ENCODE measurements at regions not wholly inside any gene's neighbourhood (a gene's known extent, or its start where the extent isn't known, plus 50 kb on each side); places are given as distances from the start of the nearest gene placed in this dataset.

- peak; percentile 10 for DNase-seq (ENCODE audit: low spot score)
Observed at GRCh38 chr18:11553098-11553940, 56.1 kb upstream of the SLC35G4 start.

DNA sequence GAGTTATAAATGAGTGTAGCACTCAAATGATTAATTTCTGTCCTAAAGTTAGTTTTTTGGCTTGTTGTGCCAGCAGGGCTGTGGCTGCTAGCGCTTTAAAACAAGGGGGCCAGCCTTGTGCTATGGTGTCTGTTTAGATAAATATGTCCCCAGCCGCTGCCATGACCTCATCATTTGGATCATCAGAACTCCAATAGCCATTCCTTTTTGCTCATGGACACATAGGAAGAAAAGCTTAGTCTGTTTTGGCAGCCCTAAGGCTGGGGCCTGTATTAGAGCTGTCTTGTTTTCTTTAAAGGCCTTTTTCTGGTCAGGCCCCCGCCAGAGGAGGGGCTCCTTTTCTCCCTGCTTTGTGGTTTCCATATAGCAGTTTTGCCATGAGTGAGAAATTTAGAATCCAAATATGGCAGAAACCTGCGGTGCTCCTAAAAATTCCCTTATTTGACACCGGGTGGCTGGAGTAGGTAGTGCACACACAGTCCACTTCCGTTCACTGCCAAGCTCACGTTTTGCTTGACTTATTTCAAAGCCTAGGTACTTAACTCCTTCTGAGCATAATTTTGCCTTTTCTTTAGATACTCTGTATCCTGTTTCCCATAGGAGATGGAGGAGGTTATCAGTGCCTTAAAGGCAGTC, 60.4 kb upstream of the SLC35G4 start:
- DNase-seq (ENCODE audit: low spot score), result no peak

DNA sequence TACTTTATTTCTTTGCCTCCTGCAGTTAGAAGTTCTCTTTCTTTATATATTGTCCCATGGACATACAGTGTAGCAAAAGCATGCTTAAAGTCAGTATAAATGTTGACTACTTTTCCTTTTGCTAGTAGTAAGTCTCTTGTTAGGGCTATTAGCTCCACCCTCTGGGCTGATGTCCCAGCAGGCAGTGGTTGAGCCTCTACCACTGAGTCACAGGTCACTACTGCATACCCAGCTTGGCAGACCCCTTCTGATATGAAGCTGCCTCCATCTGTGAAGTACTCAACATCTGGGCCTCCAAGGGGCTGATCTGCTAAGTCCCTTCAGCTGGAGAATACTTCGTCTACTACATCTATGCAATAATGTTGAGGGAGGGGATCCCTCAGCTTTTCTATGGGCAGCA, 61.0 kb upstream of the SLC35G4 start:
- DNase-seq (ENCODE audit: low spot score), result no peak

- no peak for DNase-seq (ENCODE audit: low spot score)
Observed at GRCh38 chr18:11544060-11544633, 65.2 kb upstream of the SLC35G4 start.

- DNase-seq (ENCODE audit: low spot score), result no peak
Observed at GRCh38 chr18:11541179-11541578, 68.2 kb upstream of the SLC35G4 start.

DNA sequence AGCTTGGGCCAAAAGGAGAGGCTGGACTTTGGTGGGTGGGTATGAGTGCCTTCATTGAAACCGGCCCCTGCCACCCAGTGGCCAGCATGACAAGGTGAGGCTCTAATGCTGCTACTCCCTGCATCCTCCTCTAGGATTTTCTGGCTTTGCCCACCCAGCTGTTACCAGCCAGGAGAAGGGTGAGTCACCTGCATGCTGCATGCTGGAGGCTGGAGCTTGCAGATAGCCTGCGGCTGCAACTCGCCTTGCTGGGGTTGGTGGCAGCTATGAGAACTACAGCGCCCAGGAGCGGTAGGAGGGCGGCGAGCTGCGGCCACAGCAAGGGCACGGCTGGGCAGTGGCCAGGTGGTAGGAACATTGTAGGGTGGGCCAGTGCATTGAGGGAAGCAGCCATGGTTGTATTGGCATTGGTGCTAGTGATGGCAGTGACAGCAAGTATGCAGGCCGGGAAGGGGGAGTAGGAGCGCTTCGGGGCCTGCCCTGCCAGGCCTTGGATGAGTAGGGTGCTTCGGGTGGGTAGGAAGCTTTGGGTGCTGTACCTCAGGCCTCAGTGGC, 75.4 kb upstream of the SLC35G4 start:
- DNase-seq (ENCODE audit: low spot score), result no peak

DNA sequence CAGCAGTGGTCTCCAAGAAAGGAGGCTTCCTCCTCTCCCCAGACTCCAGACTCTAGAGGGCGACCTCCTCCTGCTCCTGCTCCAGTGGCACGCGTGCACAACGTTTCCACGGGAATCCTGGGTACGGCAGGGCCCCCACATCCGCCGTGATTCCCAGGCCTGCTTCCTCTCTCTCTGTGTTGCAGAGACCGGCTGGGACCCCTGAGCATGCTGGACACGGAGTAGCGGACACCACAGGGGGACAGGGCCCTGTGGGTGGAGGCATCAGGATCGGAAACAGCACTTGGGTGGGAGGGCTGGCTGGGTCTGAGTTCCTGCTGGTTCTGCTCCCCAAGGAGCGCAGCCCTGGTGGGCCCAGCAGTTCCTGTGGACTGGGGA, 75.9 kb upstream of the SLC35G4 start:
- DNase-seq (ENCODE audit: low spot score), result no peak

DNA sequence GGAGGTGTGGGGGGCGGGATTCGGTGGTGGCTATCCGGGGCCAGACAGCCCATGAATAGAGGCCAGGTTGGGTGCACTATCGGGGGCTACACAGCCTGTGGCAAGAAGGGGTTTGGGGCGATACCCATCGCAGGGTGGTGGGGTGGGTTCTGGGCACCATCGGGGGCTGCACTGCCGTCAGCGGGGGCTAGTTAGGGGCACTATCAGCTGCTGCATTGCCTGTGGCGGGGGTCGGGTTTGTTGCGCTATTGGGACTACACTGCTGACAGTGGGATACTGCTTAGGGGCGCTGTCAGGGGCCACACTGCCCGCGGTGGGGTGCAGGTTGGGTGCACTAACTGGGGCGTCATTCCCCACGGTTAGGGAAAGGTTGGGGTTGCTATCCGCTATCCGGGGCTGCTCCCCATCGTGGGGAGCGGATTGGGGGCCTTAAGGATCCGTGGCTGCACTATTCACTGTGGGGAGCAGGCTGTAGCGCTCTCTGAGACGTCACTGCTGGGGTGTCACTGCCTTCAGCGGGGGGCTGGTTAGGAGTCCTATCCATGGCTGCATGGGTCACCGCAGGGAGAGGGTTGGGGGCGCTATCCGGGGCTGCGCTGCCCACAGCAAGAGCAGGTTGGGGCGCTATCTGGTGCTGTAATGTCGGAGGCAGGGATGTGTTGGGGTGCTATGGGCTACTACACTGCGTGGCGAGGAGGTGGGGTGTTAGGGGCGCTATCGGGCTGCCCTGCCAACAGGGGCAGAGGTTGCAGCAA, 76.5 kb upstream of the SLC35G4 start:
- no peak for DNase-seq (ENCODE audit: low spot score)

DNA sequence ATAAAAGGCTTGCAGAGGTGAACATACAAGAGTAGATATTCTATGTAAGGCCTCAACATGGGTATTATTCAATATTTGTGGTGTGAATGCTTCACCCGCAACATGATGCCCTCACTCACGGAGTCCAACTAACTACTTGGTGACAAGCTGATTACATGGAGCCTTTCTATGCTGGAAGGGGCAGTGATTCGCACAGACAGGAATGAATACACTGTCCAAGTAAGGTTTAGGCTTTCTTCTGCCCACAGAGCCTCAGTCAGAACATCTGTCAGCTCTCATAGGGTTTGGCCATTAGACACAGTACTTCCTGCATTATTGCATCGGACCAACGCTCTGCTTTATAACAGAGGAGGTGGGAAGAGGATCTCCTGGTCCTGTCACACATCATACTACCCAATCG, 80.3 kb upstream of the SLC35G4 start:
- DNase-seq (ENCODE audit: low spot score), result no peak

DNA sequence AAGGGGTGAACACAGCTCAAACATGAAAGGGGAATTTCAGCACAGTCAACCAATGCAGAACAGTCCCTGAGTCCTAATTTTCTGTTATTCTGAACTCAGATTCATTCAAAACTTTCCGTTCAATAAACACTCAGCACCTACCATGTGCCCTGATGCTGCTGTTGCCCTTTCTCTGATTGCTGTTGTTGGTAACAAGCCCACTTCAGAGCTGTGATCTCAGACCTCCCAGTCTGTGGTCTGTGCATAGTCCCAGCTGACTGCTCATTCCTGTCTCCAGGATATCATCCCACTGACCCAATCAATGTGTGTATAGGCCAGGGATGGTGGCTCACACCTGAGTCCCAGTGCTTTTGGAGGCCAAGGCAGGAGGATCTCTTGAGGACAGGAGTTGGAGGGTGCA, 82.7 kb upstream of the SLC35G4 start:
- DNase-seq (ENCODE audit: low spot score), result no peak

DNA sequence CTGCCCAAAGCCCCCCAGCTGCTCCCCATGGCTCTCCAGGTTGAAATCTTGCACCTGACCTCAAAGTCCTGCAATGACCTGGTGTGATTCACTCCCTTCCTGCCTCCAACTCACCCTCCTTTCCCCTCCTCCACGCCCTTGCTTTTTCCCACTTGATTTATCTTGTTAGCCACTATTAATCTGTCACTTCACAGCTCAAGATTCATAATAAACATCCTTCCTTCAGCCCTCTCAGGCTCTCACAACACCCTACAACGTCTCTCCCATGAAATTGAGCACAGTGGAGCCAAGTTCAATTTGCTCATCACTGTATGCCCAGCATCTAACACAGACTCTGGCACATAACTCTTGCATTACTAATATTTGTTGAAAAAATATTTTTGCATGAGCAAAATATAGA, 85.6 kb upstream of the SLC35G4 start:
- DNase-seq (ENCODE audit: low spot score), result no peak

GRCh38 chr18:11522992-11523391, 86.4 kb upstream of the SLC35G4 start:
- DNase-seq (ENCODE audit: low spot score), result no peak

- no peak for DNase-seq (ENCODE audit: low spot score)
Observed at GRCh38 chr18:11521853-11522252, 87.5 kb upstream of the SLC35G4 start.

- DNase-seq (ENCODE audit: low spot score), result no peak
Observed at GRCh38 chr18:11520536-11520935, 88.9 kb upstream of the SLC35G4 start.

DNA sequence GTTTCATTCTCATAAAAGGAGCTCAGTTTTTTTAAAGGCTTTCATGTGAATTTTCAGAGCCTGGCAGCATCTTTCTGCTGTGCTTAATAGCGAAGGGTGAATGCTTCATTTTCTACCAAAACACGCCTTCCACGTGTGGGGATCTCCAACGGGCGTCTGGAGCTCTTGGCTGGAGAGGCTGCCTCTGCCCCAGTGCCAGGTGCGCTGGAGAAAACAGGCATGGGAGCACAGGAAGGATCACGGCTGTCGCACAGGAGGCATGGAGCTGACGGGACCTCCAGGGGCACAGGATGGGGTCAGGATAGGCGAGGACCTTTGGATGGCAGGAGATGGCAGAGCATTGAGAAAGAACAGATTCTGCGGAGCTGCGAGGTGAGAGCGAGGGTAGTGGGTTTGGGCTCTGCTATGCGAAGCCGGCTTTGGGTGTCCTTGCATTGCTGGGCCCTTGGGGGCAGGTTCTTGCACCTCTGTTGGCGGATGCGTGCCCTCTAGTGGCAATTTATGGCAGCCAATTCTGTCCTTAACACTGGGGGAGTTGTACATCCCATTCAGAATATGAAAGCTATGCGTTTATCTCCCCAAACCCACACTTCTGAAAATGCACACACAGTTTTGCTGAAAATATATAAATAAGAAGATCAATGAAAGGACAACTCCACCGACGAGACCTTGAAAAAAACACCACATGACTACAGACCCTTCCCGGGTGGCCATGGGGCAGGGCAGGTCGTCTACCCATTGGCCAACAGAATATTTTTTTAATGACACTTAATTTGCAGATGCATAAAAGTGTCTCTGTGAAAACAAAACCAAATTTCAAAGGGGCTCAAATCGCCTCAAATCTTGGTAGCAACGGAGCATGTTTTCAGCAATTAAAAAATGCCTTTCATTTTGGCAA, 90.4 kb upstream of the SLC35G4 start:
- peak; percentile 10 for DNase-seq (ENCODE audit: low spot score)

GRCh38 chr18:11517704-11518103, 91.7 kb upstream of the SLC35G4 start:
- no peak for DNase-seq (ENCODE audit: low spot score)

- DNase-seq (ENCODE audit: low spot score), result no peak
Observed at GRCh38 chr18:11516751-11517503, 92.5 kb upstream of the SLC35G4 start.

- no peak for DNase-seq (ENCODE audit: low spot score)
Observed at GRCh38 chr18:11514267-11514666, 95.1 kb upstream of the SLC35G4 start.

- no peak for DNase-seq (ENCODE audit: low spot score)
Observed at GRCh38 chr18:11512096-11513025, 97.0 kb upstream of the SLC35G4 start.
